Astrocyte (in vitro differentiated cells and primary cell): ENCODE measurements at regions not wholly inside any gene's neighbourhood (a gene's known extent, or its start where the extent isn't known, plus 50 kb on each side); places are given as distances from the start of the nearest gene placed in this dataset.

ENCODE experiments used
- EZH2 ChIP-seq: IDR thresholded peaks from 2 replicates; pipeline ENCODE4 v1.6.1; 2012; ENCODE audit warnings: mild to moderate bottlenecking, low read length, inconsistent platforms; ENCODE audit not compliant: insufficient read depth
- TF ChIP-seq, protein P1 (sequence below): IDR thresholded peaks from 2 replicates; pipeline ENCODE4 v1.5.1; 2011; ENCODE audit warnings: low read depth, mild to moderate bottlenecking, inconsistent platforms, low read length, moderate library complexity; ENCODE audit not compliant: insufficient read depth

DNA sequence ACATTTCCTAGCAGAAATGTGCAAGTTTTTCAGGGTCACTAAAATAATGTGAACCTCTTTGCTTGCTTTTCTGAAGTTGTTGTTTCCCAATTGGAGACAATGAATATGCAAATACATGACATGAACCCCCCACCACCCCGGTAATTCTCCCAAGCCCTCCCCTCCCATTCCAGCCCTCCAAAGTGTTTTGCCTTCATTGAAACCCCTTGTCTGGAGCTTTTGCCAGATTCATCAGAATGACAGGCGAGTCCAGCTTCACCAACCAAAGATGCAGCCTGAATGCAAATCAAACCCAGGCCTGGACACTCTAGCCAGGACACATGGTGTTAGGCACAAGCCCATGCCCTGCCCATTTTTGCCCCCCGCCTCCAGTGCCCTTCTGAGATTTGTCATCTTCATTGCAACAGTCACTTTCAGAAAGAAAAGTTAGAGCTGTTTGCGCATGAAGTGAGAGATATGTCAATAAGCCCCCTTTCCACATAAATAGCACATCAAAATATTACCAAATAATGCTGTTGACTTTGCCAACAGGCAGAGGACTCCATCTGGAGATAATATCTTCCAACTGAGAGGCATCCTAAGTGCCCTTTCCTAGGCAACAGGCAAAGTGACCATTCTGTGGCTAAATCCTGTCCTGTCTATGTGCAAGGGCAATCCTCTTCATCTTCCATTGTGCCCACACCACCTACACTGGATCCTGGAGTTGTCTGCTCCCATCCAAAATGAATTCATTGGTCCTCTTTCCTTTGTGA, 145.6 kb upstream of the NFIA start:
- TF ChIP-seq, protein P1, sequence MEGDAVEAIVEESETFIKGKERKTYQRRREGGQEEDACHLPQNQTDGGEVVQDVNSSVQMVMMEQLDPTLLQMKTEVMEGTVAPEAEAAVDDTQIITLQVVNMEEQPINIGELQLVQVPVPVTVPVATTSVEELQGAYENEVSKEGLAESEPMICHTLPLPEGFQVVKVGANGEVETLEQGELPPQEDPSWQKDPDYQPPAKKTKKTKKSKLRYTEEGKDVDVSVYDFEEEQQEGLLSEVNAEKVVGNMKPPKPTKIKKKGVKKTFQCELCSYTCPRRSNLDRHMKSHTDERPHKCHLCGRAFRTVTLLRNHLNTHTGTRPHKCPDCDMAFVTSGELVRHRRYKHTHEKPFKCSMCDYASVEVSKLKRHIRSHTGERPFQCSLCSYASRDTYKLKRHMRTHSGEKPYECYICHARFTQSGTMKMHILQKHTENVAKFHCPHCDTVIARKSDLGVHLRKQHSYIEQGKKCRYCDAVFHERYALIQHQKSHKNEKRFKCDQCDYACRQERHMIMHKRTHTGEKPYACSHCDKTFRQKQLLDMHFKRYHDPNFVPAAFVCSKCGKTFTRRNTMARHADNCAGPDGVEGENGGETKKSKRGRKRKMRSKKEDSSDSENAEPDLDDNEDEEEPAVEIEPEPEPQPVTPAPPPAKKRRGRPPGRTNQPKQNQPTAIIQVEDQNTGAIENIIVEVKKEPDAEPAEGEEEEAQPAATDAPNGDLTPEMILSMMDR, result no peak
- TF ChIP-seq EZH2, result no peak
